Osteoblast (primary cell): ENCODE measurements at regions not wholly inside any gene's neighbourhood (a gene's known extent, or its start where the extent isn't known, plus 50 kb on each side); places are given as distances from the start of the nearest gene placed in this dataset.

Experiments
- DNase-seq: peaks from one replicate; pipeline ENCODE4 v3.0.0; 2011; ENCODE audit warnings: low spot score, mixed read lengths; ENCODE audit not compliant: insufficient read length; ENCODE audit errors: missing footprints
- H2AFZ ChIP-seq: 2 replicates; pipeline ENCODE4 v1.6.0; 2011; ENCODE audit warnings: mild to moderate bottlenecking, low read length
- H3K27ac ChIP-seq: 2 replicates; pipeline ENCODE4 v1.5.1; 2011; ENCODE audit warnings: mild to moderate bottlenecking, low read depth, low read length, moderate library complexity
- H3K27me3 ChIP-seq: 2 replicates; pipeline ENCODE4 v1.6.0; 2012; ENCODE audit warnings: mild to moderate bottlenecking, control low read depth, inconsistent platforms, low read length, moderate library complexity; ENCODE audit not compliant: insufficient read depth
- H3K36me3 ChIP-seq: 2 replicates; pipeline ENCODE4 v1.5.1; 2011; ENCODE audit warnings: mild to moderate bottlenecking, low read length, control low read depth, moderate library complexity; ENCODE audit not compliant: insufficient read depth
- H3K4me1 ChIP-seq: 2 replicates; pipeline ENCODE4 v1.5.1; 2011; ENCODE audit warnings: mild to moderate bottlenecking, low read length, control low read depth, moderate library complexity; ENCODE audit not compliant: insufficient read depth
- H3K4me2 ChIP-seq: 2 replicates; pipeline ENCODE4 v1.6.0; 2011; ENCODE audit warnings: mild to moderate bottlenecking, low read length; ENCODE audit not compliant: insufficient read depth
- H3K4me3 ChIP-seq: fragments of 200-600 bp; sonication (generic); 3 replicates; pipeline ENCODE4 v1.5.1; 2012; ENCODE audit warnings: mild to moderate bottlenecking, low read length, inconsistent platforms; ENCODE audit not compliant: insufficient read depth
- H3K79me2 ChIP-seq: 2 replicates; pipeline ENCODE4 v1.6.0; 2012; ENCODE audit warnings: mild to moderate bottlenecking, low read length, control low read depth, inconsistent platforms; ENCODE audit not compliant: insufficient read depth
- H3K9me3 ChIP-seq: 2 replicates; pipeline ENCODE4 v1.5.1; 2011; ENCODE audit warnings: low read depth, low read length, control low read depth
- H4K20me1 ChIP-seq: 2 replicates; pipeline ENCODE4 v1.6.0; 2012; ENCODE audit warnings: mild to moderate bottlenecking, low read length, control low read depth; ENCODE audit not compliant: insufficient read depth
- CTCF ChIP-seq: IDR thresholded peaks from 2 replicates; pipeline ENCODE4 v1.5.1; 2011; ENCODE audit warnings: mild to moderate bottlenecking, low read depth, low read length, moderate library complexity; ENCODE audit errors: extremely low read depth

- Histone ChIP-seq H2AFZ (peak overlapping the region; percentile 87), H4K20me1 (no peaks in the 10 kb centered on the region), H3K9me3 (no peaks in the 10 kb centered on the region), H3K27me3 (peaks cover 43% of the 10 kb centered on the region), H3K27ac (no peak overlapping the region), H3K4me3 (peak overlapping the region; percentile 69), H3K79me2 (no peaks in the 10 kb centered on the region), H3K36me3 (no peaks in the 10 kb centered on the region), H3K4me1 (peaks cover 5% of the 10 kb centered on the region), H3K4me2 (peak overlapping the region; percentile 89)
- DNase-seq = peak; percentile 93
- TF ChIP-seq CTCF = no peak
Measured at GRCh38 chr7:140230861-140231770, 54.3 kb upstream of the KDM7A start.

- H2AFZ ChIP-seq = peak overlapping the region; percentile 15
- no peaks in the 10 kb centered on the region for H3K36me3 ChIP-seq
- TF ChIP-seq CTCF = no peak
- DNase-seq = no peak
- H3K4me3 ChIP-seq = peak overlapping the region; percentile 69
- H3K27me3 ChIP-seq = peaks cover 40% of the 10 kb centered on the region
- no peaks in the 10 kb centered on the region for H4K20me1 ChIP-seq
- no peaks in the 10 kb centered on the region for H3K9me3 ChIP-seq
- H3K79me2 ChIP-seq = no peaks in the 10 kb centered on the region
- H3K27ac ChIP-seq = no peak overlapping the region
- peak overlapping the region; percentile 89 for H3K4me2 ChIP-seq
- H3K4me1 ChIP-seq = peaks cover 5% of the 10 kb centered on the region
Measured at GRCh38 chr7:140230516-140230860, 53.7 kb upstream of the KDM7A start.

- Histone ChIP-seq H3K4me2 (peak overlapping the region; percentile 89), H3K27me3 (peaks cover 40% of the 10 kb centered on the region), H3K4me1 (peaks cover 5% of the 10 kb centered on the region), H2AFZ (peak overlapping the region; percentile 15), H3K79me2 (no peaks in the 10 kb centered on the region), H3K27ac (no peak overlapping the region), H4K20me1 (no peaks in the 10 kb centered on the region), H3K4me3 (peak overlapping the region; percentile 69), H3K9me3 (no peaks in the 10 kb centered on the region), H3K36me3 (no peaks in the 10 kb centered on the region)
- DNase-seq = no peak
- no peak for TF ChIP-seq CTCF
Measured at GRCh38 chr7:140229591-140230515, 53.1 kb upstream of the KDM7A start.
